Nephron (organoid): ENCODE measurements at regions not wholly inside any gene's neighbourhood (a gene's known extent, or its start where the extent isn't known, plus 50 kb on each side); places are given as distances from the start of the nearest gene placed in this dataset.
"Not testable (repeated sequence)": the region's sequence is repeated elsewhere in the genome, so short reads cannot be mapped to it uniquely, and the experiment has no call there.

Source experiments
- H3K27ac Mint-ChIP-seq, 3 experiments: 2 replicates each; pipeline ENCODE4 v1.8.0; 2020; ENCODE audit warnings: mixed read lengths in 3 of 3, mild to moderate bottlenecking in 2 of 3, moderate library complexity in 1 of 3
- H3K27me3 Mint-ChIP-seq: 2 replicates; pipeline ENCODE4 v1.8.0; 2021; ENCODE audit warnings: low read depth, mild to moderate bottlenecking, moderate library complexity, mixed read lengths
- H3K36me3 Mint-ChIP-seq: 2 replicates; pipeline ENCODE4 v1.8.0; 2020; ENCODE audit warnings: low read depth, mixed read lengths
- H3K4me1 Mint-ChIP-seq: 2 replicates; pipeline ENCODE4 v1.8.0; 2020; ENCODE audit warnings: mixed read lengths
- H3K4me3 Mint-ChIP-seq, 3 experiments: 2 replicates each; pipeline ENCODE4 v1.8.0; 2020; ENCODE audit warnings: mild to moderate bottlenecking in 3 of 3, mixed read lengths in 3 of 3, moderate library complexity in 2 of 3
- H3K9me3 Mint-ChIP-seq: 2 replicates; pipeline ENCODE4 v1.8.0; 2020; ENCODE audit warnings: mixed read lengths
- CTCF ChIP-seq, 3 experiments: fragments of 200-600 bp; sonication (generic); IDR thresholded peaks; one replicate each; pipeline ENCODE4 v1.5.0; 2021; ENCODE audit warnings: antibody characterized with exemption in 3 of 3; ENCODE audit not compliant: unreplicated experiment in 3 of 3

GRCh38 chr7:96792115-96792514 is 82.5 kb upstream of the SEM1 start:
- Mint-ChIP-seq H3K36me3 (no peaks in the 10 kb centered on the region), H3K27me3 (peaks cover 9% of the 10 kb centered on the region), H3K9me3 (no peaks in the 10 kb centered on the region), H3K27ac (no peak overlapping the region), H3K4me3 (no peak overlapping the region), H3K4me1 (peaks cover 9% of the 10 kb centered on the region)
- TF ChIP-seq CTCF (IDR thresholded peaks at IDR 0.05; ENCODE audit: unreplicated experiment in 3 of 3) = no peak

GRCh38 chr7:96794063-96794462 is 84.4 kb upstream of the SEM1 start:
- H3K27me3 Mint-ChIP-seq = peaks cover 9% of the 10 kb centered on the region
- no peaks in the 10 kb centered on the region for H3K4me1 Mint-ChIP-seq
- H3K4me3 Mint-ChIP-seq = no peak overlapping the region
- H3K36me3 Mint-ChIP-seq = no peaks in the 10 kb centered on the region
- H3K9me3 Mint-ChIP-seq = no peaks in the 10 kb centered on the region
- H3K27ac Mint-ChIP-seq = no peak overlapping the region
- no peak for TF ChIP-seq CTCF (IDR thresholded peaks at IDR 0.05; ENCODE audit: unreplicated experiment in 3 of 3)

GRCh38 chr7:96800122-96800521 is 90.5 kb upstream of the SEM1 start:
- Mint-ChIP-seq H3K27ac (no peak overlapping the region), H3K36me3 (no peaks in the 10 kb centered on the region), H3K4me3 (no peak overlapping the region), H3K4me1 (no peaks in the 10 kb centered on the region), H3K27me3 (peaks cover 7% of the 10 kb centered on the region), H3K9me3 (no peaks in the 10 kb centered on the region)
- no peak for TF ChIP-seq CTCF (IDR thresholded peaks at IDR 0.05; ENCODE audit: unreplicated experiment in 3 of 3)

- Mint-ChIP-seq H3K9me3 (no peaks in the 10 kb centered on the region), H3K4me1 (no peaks in the 10 kb centered on the region), H3K27ac (no peak overlapping the region), H3K4me3 (no peak overlapping the region), H3K36me3 (no peaks in the 10 kb centered on the region), H3K27me3 (peaks cover 7% of the 10 kb centered on the region)
- no peak for TF ChIP-seq CTCF (IDR thresholded peaks at IDR 0.05; ENCODE audit: unreplicated experiment in 3 of 3)
Measured at GRCh38 chr7:96800824-96801223, 91.2 kb upstream of the SEM1 start.

DNA sequence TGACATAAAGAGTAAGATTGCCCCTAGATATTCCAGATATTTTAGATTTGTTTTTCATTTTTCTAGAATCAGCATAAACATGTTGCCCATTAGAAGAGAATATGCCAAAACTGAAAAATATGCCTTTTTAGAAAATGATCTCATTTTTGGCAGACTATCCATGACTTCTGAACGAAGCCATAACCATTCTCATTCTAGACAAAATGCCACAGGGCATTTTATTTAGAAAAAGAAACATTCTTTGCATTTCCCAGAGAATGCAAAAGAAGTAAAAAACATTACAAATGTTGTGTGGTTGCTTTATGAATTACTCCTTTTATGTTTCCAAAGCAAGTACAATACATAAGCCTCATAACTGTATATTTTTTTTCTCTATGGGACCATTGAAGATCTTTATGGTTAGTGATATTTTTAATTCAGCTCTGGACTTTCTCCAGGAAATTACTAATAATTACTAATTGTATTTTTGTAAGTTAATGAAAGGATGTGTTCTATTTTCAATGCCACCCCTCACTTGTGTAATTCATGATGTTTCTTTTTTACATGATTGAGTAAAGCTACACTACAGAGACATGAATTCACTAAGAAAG is 109.6 kb upstream of the SEM1 start:
- H3K4me3 Mint-ChIP-seq = no peak overlapping the region
- no peak for TF ChIP-seq CTCF (IDR thresholded peaks at IDR 0.05; ENCODE audit: unreplicated experiment in 3 of 3)
- no peak overlapping the region for H3K27ac Mint-ChIP-seq
- H3K36me3 Mint-ChIP-seq = no peaks in the 10 kb centered on the region
- peaks cover 1% of the 10 kb centered on the region for H3K9me3 Mint-ChIP-seq
- H3K27me3 Mint-ChIP-seq = peaks cover 4% of the 10 kb centered on the region
- H3K4me1 Mint-ChIP-seq = no peaks in the 10 kb centered on the region

DNA sequence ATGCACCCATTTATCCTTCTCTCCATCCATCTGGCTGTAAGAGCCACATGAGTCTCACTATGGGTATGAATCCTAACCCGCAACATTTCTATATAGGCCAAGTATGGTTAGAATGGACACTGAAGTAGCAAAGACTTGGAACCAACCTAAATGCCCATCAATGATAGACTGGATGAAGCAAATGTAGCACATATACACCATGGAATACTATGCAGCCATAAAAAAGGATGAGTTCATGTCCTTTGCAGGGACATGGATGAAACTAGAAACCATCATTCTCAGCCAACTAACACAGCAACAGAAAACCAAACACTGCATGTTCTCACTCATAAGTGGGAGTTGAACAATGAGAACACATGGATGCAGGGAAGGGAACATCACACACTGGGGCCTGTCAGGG is 111.5 kb upstream of the SEM1 start:
- H3K27ac Mint-ChIP-seq, H3K4me1 Mint-ChIP-seq, H3K27me3 Mint-ChIP-seq, H3K9me3 Mint-ChIP-seq, H3K36me3 Mint-ChIP-seq, H3K4me3 Mint-ChIP-seq: not testable (repeated sequence)
